ENCODE measurements at regions not wholly inside any gene's neighbourhood (a gene's known extent, or its start where the extent isn't known, plus 50 kb on each side); places are given as distances from the start of the nearest gene placed in this dataset.

GRCh38 chr3:33929813-33930212 lies 131.4 kb downstream of the PDCD6IP start:
- no peak for TF ChIP-seq POLR2A (IDR thresholded peaks at IDR 0.05)
- TF ChIP-seq CTCF (IDR thresholded peaks at IDR 0.05) = no peak

All from esophagus squamous epithelium (tissue), 4 donors.